C4-2B (cell line): ENCODE measurements at regions not wholly inside any gene's neighbourhood (a gene's known extent, or its start where the extent isn't known, plus 50 kb on each side); places are given as distances from the start of the nearest gene placed in this dataset.

Experiments used
- ZFX ChIP-seq: fragments of 450-650 bp; IDR thresholded peaks from 2 replicates; pipeline ENCODE4 v1.6.1; 2017
- TF ChIP-seq, protein P1 (sequence below): fragments of 450-650 bp; conservative IDR thresholded peaks from 2 replicates; pipeline ENCODE4 v1.5.1; 2017; ENCODE audit warnings: mild to moderate bottlenecking

DNA sequence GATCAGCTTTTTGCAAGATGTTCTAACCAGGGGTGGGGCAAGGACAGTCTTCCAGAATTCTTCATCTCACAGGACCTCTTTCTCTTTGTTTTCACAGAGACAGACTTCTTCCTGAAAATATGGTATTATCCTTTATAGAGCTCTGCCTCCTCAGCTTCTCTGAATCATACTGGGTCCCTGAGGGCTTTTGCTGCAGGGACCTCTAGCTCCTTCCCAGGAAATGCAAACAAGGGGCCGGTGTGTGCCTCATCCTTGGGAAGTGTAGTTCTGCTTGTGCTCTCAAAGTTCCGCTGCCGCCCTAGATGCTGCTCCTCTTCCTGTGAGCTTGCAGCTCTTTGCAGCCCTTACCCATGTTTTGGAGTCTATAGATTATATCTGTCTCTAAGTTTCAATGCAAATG, 99.5 kb upstream of the NPAS2 start:
- TF ChIP-seq, protein P1, sequence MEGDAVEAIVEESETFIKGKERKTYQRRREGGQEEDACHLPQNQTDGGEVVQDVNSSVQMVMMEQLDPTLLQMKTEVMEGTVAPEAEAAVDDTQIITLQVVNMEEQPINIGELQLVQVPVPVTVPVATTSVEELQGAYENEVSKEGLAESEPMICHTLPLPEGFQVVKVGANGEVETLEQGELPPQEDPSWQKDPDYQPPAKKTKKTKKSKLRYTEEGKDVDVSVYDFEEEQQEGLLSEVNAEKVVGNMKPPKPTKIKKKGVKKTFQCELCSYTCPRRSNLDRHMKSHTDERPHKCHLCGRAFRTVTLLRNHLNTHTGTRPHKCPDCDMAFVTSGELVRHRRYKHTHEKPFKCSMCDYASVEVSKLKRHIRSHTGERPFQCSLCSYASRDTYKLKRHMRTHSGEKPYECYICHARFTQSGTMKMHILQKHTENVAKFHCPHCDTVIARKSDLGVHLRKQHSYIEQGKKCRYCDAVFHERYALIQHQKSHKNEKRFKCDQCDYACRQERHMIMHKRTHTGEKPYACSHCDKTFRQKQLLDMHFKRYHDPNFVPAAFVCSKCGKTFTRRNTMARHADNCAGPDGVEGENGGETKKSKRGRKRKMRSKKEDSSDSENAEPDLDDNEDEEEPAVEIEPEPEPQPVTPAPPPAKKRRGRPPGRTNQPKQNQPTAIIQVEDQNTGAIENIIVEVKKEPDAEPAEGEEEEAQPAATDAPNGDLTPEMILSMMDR = no peak
- TF ChIP-seq ZFX = no peak
